IMR-90 (cell line): ENCODE measurements at regions not wholly inside any gene's neighbourhood (a gene's known extent, or its start where the extent isn't known, plus 50 kb on each side); places are given as distances from the start of the nearest gene placed in this dataset.

Source experiments
- ATAC-seq: fragments of 200-7000 bp; cut with Tn5 transposase; 2 replicates; pipeline ENCODE4 v1.9.1; 2020; ENCODE audit warnings: low read depth, mild to moderate bottlenecking, moderate library complexity
- BruUV-seq: library from RNA; stranded (reverse); fragments of 400-500 nt; replicated peaks from 2 replicates; lab custom pipeline; 2021; lab: Mats Ljungman, UMichigan
- CTCF ChIA-PET: fragments of 300-600 bp; formaldehyde crosslinking; extraction: SDS; loops from one replicate; lab custom pipeline; 2021; ENCODE audit warnings: antibody characterized with exemption; lab: Yijun Ruan, JAX
- POLR2A ChIA-PET: fragments of 300-600 bp; sonication (Branson Sonifier 250); formaldehyde crosslinking; loops from one replicate; lab custom pipeline; 2022; ENCODE audit warnings: antibody characterized with exemption; ENCODE audit not compliant: unreplicated experiment; lab: Charles Lee
- DNase-seq: peaks from one replicate; pipeline ENCODE4 v3.0.0; 2013
- H2AFZ ChIP-seq: replicated peaks from 2 replicates; pipeline ENCODE3; 2013; ENCODE audit warnings: low read length, mild to moderate bottlenecking; ENCODE audit not compliant: poor library complexity
- H2AK5ac ChIP-seq: 2 replicates; pipeline ENCODE4 v1.6.1; 2013; ENCODE audit warnings: low read depth, low read length, inconsistent platforms
- H2AK9ac ChIP-seq: replicated peaks from 2 replicates; pipeline ENCODE3; 2013; ENCODE audit warnings: mild to moderate bottlenecking, low read depth, low read length, moderate library complexity; ENCODE audit not compliant: poor library complexity
- H2BK120ac ChIP-seq: 2 replicates; pipeline ENCODE4 v1.6.1; 2013; ENCODE audit warnings: low read depth, low read length, inconsistent platforms
- H2BK15ac ChIP-seq: 3 replicates; pipeline ENCODE4 v1.6.1; 2013; ENCODE audit warnings: low read depth, low read length, inconsistent platforms
- H2BK20ac ChIP-seq: 2 replicates; pipeline ENCODE4 v1.6.1; 2013; ENCODE audit warnings: low read depth, mild to moderate bottlenecking, inconsistent platforms, low read length, moderate library complexity
- H2BK5ac ChIP-seq: 2 replicates; pipeline ENCODE4 v1.6.1; 2013; ENCODE audit warnings: mild to moderate bottlenecking, low read depth, low read length, inconsistent platforms; ENCODE audit not compliant: poor library complexity, severe bottlenecking
- H3K14ac ChIP-seq: replicated peaks from 2 replicates; pipeline ENCODE4 v1.6.1; 2013; ENCODE audit warnings: low read depth, low read length, inconsistent platforms
- H3K18ac ChIP-seq: 2 replicates; pipeline ENCODE4 v1.6.1; 2013; ENCODE audit warnings: low read depth, low read length, control low read depth
- H3K23ac ChIP-seq: 2 replicates; pipeline ENCODE4 v1.6.1; 2013; ENCODE audit warnings: low read depth, low read length, inconsistent platforms
- H3K27ac ChIP-seq: 2 replicates; pipeline ENCODE4 v1.5.1; 2013; ENCODE audit warnings: mild to moderate bottlenecking, control low read depth, low read length; ENCODE audit not compliant: insufficient read depth
- H3K27me3 ChIP-seq: 2 replicates; pipeline ENCODE4 v1.6.1; 2013; ENCODE audit warnings: low read length; ENCODE audit not compliant: control insufficient read depth, insufficient read depth
- H3K36me3 ChIP-seq: 2 replicates; pipeline ENCODE4 v1.6.1; 2013; ENCODE audit warnings: low read length, mixed read lengths; ENCODE audit not compliant: control insufficient read depth, insufficient read depth
- H3K4ac ChIP-seq: 2 replicates; pipeline ENCODE4 v1.6.1; 2013; ENCODE audit warnings: low read depth, low read length, inconsistent platforms
- H3K4me1 ChIP-seq: 2 replicates; pipeline ENCODE4 v1.6.1; 2013; ENCODE audit warnings: low read length, mixed read lengths; ENCODE audit not compliant: control insufficient read depth, insufficient read depth
- H3K4me2 ChIP-seq: 2 replicates; pipeline ENCODE4 v1.6.1; 2013; ENCODE audit warnings: low read depth, mild to moderate bottlenecking, control low read depth, low read length, moderate library complexity
- H3K4me3 ChIP-seq: 2 replicates; pipeline ENCODE4 v1.5.1; 2013; ENCODE audit warnings: low read depth, mild to moderate bottlenecking, control low read depth, low read length, moderate library complexity; ENCODE audit not compliant: insufficient read depth
- H3K56ac ChIP-seq: 2 replicates; pipeline ENCODE4 v1.6.1; 2013; ENCODE audit warnings: low read length, inconsistent platforms; ENCODE audit not compliant: insufficient read depth; ENCODE audit errors: extremely low read depth
- H3K79me1 ChIP-seq, 2 experiments: 2 replicates each; pipeline ENCODE4 v1.6.1; 2013; ENCODE audit warnings: low read length in 2 of 2, inconsistent platforms in 1 of 2, low read depth in 1 of 2
- H3K9ac ChIP-seq: 2 replicates; pipeline ENCODE4 v1.6.1; 2013; ENCODE audit warnings: low read depth, low read length, control low read depth
- H3K9me1 ChIP-seq: 2 replicates; pipeline ENCODE4 v1.6.1; 2013; ENCODE audit warnings: low read length, inconsistent platforms; ENCODE audit not compliant: insufficient read depth
- H3K9me3 ChIP-seq: 2 replicates; pipeline ENCODE4 v1.6.1; 2013; ENCODE audit warnings: low read length; ENCODE audit not compliant: control insufficient read depth, insufficient read depth
- H4K20me1 ChIP-seq: 2 replicates; pipeline ENCODE4 v1.6.1; 2013; ENCODE audit warnings: low read length, inconsistent platforms; ENCODE audit not compliant: insufficient read depth
- H4K5ac ChIP-seq: 2 replicates; pipeline ENCODE4 v1.6.1; 2013; ENCODE audit warnings: mild to moderate bottlenecking, low read depth, low read length, control low read depth
- H4K8ac ChIP-seq, 2 experiments: 2 replicates each; pipeline ENCODE4 v1.6.1; 2013; ENCODE audit warnings: low read depth in 2 of 2, low read length in 2 of 2, control low read depth in 1 of 2, inconsistent platforms in 1 of 2
- H4K91ac ChIP-seq: 2 replicates; pipeline ENCODE4 v1.6.1; 2013; ENCODE audit warnings: low read depth, low read length, inconsistent platforms; ENCODE audit not compliant: insufficient read depth
- BHLHE40 ChIP-seq: fragments of 150-350 bp; IDR thresholded peaks from 2 replicates; pipeline ENCODE4 v1.6.1; 2016; ENCODE audit warnings: mild to moderate bottlenecking, low read depth, low read length
- CEBPB ChIP-seq: IDR thresholded peaks from 2 replicates; pipeline ENCODE4 v1.6.1; 2012; ENCODE audit warnings: low read depth, low read length, improper control_type of control experiment
- CHD1 ChIP-seq: IDR thresholded peaks from 2 replicates; pipeline ENCODE4 v1.6.1; 2012; ENCODE audit warnings: low read depth, low read length, improper control_type of control experiment
- FOS ChIP-seq: fragments of 150-350 bp; IDR thresholded peaks from 2 replicates; pipeline ENCODE4 v1.6.1; 2016; ENCODE audit warnings: low read depth, low read length
- MAFK ChIP-seq: IDR thresholded peaks from 2 replicates; pipeline ENCODE4 v1.6.1; 2012; ENCODE audit warnings: low read depth, low read length, improper control_type of control experiment
- MAZ ChIP-seq: IDR thresholded peaks from 2 replicates; pipeline ENCODE4 v1.6.1; 2012; ENCODE audit warnings: low read depth, mild to moderate bottlenecking, low read length, improper control_type of control experiment, moderate library complexity, borderline replicate concordance
- MXI1 ChIP-seq: IDR thresholded peaks from 2 replicates; pipeline ENCODE4 v1.6.1; 2012; ENCODE audit warnings: low read depth, mild to moderate bottlenecking, low read length, moderate library complexity, borderline replicate concordance
- NFE2L2 ChIP-seq: fragments of 150-350 bp; IDR thresholded peaks from 2 replicates; pipeline ENCODE4 v1.6.1; 2016; ENCODE audit warnings: low read depth, mild to moderate bottlenecking, low read length
- POLR2A ChIP-seq: IDR thresholded peaks from 2 replicates; pipeline ENCODE4 v1.6.1; 2012; ENCODE audit warnings: mild to moderate bottlenecking, low read depth, low read length
- RAD21 ChIP-seq: IDR thresholded peaks from 2 replicates; pipeline ENCODE4 v1.6.1; 2012; ENCODE audit warnings: low read length, improper control_type of control experiment
- RCOR1 ChIP-seq: IDR thresholded peaks from 2 replicates; pipeline ENCODE4 v1.6.1; 2012; ENCODE audit warnings: mild to moderate bottlenecking, low read length, improper control_type of control experiment; ENCODE audit not compliant: insufficient replicate concordance
- RFX5 ChIP-seq: IDR thresholded peaks from 2 replicates; pipeline ENCODE4 v1.8.0; 2012; ENCODE audit warnings: low read depth, mild to moderate bottlenecking, low read length, moderate library complexity
- SMC3 ChIP-seq: fragments of 150-350 bp; IDR thresholded peaks from 2 replicates; pipeline ENCODE4 v1.6.1; 2016; ENCODE audit warnings: low read depth, mild to moderate bottlenecking, antibody characterized with exemption, low read length, moderate library complexity
- WGBS, 2 experiments: methylation state at CpG; one replicate each; pipeline versions ENCODE4 v1.1.5 to v1.1.7; 2013; ENCODE audit warnings: missing lambda C conversion rate in 2 of 2; ENCODE audit not compliant: insufficient read length in 1 of 2; ENCODE audit errors: extremely low coverage in 2 of 2; 5-methylcytosine and 5-hydroxymethylcytosine counted together
- dilution Hi-C: fragments of 300-500 bp; cut with HindIII; formaldehyde crosslinking; loops from one replicate; pipeline ENCODE4 v1.14.3; 2018; ENCODE audit warnings: low sequenced_read_pairs; ENCODE audit not compliant: unreplicated experiment
- in situ Hi-C: fragments of 300-500 bp; cut with MboI; formaldehyde crosslinking; loops from 3 replicates; pipeline ENCODE4 v1.14.3; 2019; ENCODE audit warnings: low sequenced_read_pairs, inconsistent platforms, mixed read lengths
- intact Hi-C: fragments of 100-400 bp; cut with micrococcal nuclease; formaldehyde crosslinking; loops from 2 replicates; pipeline ENCODE4 v1.10.0; 2022
- TF ChIP-seq, protein P1 (sequence below): fragments of 150-350 bp; IDR thresholded peaks from 2 replicates; pipeline ENCODE4 v1.6.1; 2016; ENCODE audit warnings: low read depth, mild to moderate bottlenecking, low read length, moderate library complexity, borderline replicate concordance
- TF ChIP-seq, protein P2 (sequence below): conservative IDR thresholded peaks from 2 replicates; pipeline ENCODE4 v1.5.1; 2012; ENCODE audit warnings: mild to moderate bottlenecking, low read depth, low read length, improper control_type of control experiment
- TF ChIP-seq, protein P3 (sequence below): fragments of 150-350 bp; IDR thresholded peaks from 2 replicates; pipeline ENCODE4 v1.6.1; 2017; ENCODE audit warnings: mild to moderate bottlenecking, antibody characterized with exemption, low read length, low read depth

DNA sequence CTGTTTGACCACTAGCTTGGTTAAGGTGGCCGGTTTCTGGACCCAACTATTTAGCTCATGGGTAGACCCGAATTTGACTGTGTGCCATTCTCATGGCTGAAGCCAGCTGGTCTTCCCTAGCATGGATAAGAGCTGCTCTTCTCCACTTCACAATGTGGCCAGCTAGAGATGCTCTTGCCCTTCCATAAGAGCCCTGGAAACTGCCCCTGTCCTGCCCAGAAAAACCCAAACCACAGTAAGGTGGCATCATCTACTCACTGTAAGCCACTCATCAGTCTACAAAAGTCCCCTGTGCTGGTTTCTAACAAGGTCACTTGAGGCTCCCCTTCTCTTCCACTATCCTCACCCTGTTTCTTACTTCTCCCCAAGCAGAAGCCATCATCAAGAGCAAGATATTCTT, 165.1 kb downstream of the HS3ST2 start:
- dilution Hi-C loops (no loop called here), intact Hi-C loops (no loop called here), in situ Hi-C loops (no loop called here)
- H3K36me3 ChIP-seq = no peaks in the 10 kb centered on the region
- no peak overlapping the region for H3K4me2 ChIP-seq
- H3K9ac ChIP-seq = no peak overlapping the region
- no peak overlapping the region for H3K27ac ChIP-seq
- H2BK5ac ChIP-seq = no peak overlapping the region
- H4K20me1 ChIP-seq = no peaks in the 10 kb centered on the region
- no peak overlapping the region for H2AK9ac ChIP-seq
- H4K5ac ChIP-seq = no peak overlapping the region
- CTCF ChIA-PET = no interaction called here
- H2AFZ ChIP-seq = no peak overlapping the region
- BruUV-seq = no TSS peak
- H3K56ac ChIP-seq = no peak overlapping the region
- H3K23ac ChIP-seq = no peak overlapping the region
- WGBS, 2 experiments = no CpG with 5 or more reads among the region's 2 CpGs
- ATAC-seq = no peak
- H3K14ac ChIP-seq = no peak overlapping the region
- H2BK20ac ChIP-seq = no peak overlapping the region
- H3K18ac ChIP-seq = no peak overlapping the region
- H4K91ac ChIP-seq = no peak overlapping the region
- no peaks in the 10 kb centered on the region for H3K79me1 ChIP-seq
- POLR2A ChIA-PET = no interaction called here
- H2BK120ac ChIP-seq = no peak overlapping the region
- no peaks in the 10 kb centered on the region for H3K27me3 ChIP-seq
- H3K4me3 ChIP-seq = no peak overlapping the region
- H3K9me1 ChIP-seq = no peaks in the 10 kb centered on the region
- no peaks in the 10 kb centered on the region for H3K9me3 ChIP-seq
- no peak overlapping the region for H4K8ac ChIP-seq
- no peaks in the 10 kb centered on the region for H3K4me1 ChIP-seq
- H3K4ac ChIP-seq = no peak overlapping the region
- TF ChIP-seq RFX5 (no peak), MXI1 (no peak), RAD21 (no peak), CHD1 (no peak), CEBPB (no peak), BHLHE40 (no peak), RCOR1 (no peak), SMC3 (no peak), NFE2L2 (no peak), MAZ (no peak), MAFK (no peak), FOS (no peak), POLR2A (no peak)
- TF ChIP-seq, protein P1, sequence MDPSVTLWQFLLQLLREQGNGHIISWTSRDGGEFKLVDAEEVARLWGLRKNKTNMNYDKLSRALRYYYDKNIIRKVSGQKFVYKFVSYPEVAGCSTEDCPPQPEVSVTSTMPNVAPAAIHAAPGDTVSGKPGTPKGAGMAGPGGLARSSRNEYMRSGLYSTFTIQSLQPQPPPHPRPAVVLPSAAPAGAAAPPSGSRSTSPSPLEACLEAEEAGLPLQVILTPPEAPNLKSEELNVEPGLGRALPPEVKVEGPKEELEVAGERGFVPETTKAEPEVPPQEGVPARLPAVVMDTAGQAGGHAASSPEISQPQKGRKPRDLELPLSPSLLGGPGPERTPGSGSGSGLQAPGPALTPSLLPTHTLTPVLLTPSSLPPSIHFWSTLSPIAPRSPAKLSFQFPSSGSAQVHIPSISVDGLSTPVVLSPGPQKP = no peak
- TF ChIP-seq, protein P2, sequence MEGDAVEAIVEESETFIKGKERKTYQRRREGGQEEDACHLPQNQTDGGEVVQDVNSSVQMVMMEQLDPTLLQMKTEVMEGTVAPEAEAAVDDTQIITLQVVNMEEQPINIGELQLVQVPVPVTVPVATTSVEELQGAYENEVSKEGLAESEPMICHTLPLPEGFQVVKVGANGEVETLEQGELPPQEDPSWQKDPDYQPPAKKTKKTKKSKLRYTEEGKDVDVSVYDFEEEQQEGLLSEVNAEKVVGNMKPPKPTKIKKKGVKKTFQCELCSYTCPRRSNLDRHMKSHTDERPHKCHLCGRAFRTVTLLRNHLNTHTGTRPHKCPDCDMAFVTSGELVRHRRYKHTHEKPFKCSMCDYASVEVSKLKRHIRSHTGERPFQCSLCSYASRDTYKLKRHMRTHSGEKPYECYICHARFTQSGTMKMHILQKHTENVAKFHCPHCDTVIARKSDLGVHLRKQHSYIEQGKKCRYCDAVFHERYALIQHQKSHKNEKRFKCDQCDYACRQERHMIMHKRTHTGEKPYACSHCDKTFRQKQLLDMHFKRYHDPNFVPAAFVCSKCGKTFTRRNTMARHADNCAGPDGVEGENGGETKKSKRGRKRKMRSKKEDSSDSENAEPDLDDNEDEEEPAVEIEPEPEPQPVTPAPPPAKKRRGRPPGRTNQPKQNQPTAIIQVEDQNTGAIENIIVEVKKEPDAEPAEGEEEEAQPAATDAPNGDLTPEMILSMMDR = no peak
- TF ChIP-seq, protein P3, sequence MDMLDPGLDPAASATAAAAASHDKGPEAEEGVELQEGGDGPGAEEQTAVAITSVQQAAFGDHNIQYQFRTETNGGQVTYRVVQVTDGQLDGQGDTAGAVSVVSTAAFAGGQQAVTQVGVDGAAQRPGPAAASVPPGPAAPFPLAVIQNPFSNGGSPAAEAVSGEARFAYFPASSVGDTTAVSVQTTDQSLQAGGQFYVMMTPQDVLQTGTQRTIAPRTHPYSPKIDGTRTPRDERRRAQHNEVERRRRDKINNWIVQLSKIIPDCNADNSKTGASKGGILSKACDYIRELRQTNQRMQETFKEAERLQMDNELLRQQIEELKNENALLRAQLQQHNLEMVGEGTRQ = no peak
- no peak overlapping the region for H2BK15ac ChIP-seq
- no peak overlapping the region for H2AK5ac ChIP-seq
- DNase-seq = no peak
